ENCODE measurements at regions not wholly inside any gene's neighbourhood (a gene's known extent, or its start where the extent isn't known, plus 50 kb on each side); places are given as distances from the start of the nearest gene placed in this dataset.
"Not testable (repeated sequence)": the region's sequence is repeated elsewhere in the genome, so short reads cannot be mapped to it uniquely, and the experiment has no call there.

- DNase-seq (ENCODE audit: low read depth), result peak; percentile 27
- no peak for TF ChIP-seq CTCF (conservative IDR thresholded peaks at IDR 0.05; ENCODE audit: low read length)
- H3K4me3 ChIP-seq (ENCODE audit: low read length), result no peak overlapping the region
Measured at GRCh38 chrX:67353651-67354370, 190.0 kb upstream of the AR start.

DNA sequence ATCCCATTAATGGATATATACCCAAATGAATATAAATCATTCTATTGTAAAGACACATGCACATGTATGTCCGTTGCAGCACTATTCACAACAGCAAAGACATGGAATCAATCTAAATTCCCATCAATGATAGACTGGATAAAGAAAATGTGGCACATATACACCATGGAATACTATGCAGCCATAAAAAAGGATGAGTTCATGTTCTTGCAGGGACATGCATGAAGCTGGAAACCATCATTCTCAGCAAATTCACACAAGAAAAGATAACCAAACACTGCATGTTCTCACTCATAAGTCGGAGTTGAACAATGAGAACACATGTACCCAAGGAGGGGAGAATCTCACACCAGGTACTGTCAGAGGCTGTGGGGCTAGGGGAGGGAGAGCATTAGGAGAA is 182.6 kb upstream of the AR start:
- not testable (repeated sequence) for DNase-seq (ENCODE audit: low read depth); H3K4me3 ChIP-seq (ENCODE audit: low read length)

DNA sequence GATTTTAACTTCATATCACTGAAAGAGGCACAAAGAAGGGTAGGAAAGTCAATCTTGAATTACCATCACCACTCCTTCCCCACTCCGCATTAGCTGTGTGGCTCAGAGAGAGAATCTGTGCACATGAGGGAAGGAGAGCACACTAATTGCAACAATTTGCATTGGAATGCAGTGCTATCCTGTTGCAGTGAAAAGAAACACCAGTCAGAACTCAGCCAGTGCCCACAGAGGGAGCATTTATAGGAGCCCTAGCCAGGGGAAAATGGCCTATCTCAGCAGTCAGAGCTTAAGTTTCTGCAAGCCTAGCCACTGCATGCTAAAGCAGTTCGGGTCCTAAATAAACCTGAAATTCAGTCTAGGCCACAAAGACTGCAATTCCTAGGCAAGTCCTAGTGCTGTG is 159.4 kb upstream of the AR start:
- no peak for DNase-seq (ENCODE audit: low read depth)
- H3K4me3 ChIP-seq (ENCODE audit: low read length), result no peak overlapping the region
- TF ChIP-seq CTCF (conservative IDR thresholded peaks at IDR 0.05; ENCODE audit: low read length), result no peak

DNA sequence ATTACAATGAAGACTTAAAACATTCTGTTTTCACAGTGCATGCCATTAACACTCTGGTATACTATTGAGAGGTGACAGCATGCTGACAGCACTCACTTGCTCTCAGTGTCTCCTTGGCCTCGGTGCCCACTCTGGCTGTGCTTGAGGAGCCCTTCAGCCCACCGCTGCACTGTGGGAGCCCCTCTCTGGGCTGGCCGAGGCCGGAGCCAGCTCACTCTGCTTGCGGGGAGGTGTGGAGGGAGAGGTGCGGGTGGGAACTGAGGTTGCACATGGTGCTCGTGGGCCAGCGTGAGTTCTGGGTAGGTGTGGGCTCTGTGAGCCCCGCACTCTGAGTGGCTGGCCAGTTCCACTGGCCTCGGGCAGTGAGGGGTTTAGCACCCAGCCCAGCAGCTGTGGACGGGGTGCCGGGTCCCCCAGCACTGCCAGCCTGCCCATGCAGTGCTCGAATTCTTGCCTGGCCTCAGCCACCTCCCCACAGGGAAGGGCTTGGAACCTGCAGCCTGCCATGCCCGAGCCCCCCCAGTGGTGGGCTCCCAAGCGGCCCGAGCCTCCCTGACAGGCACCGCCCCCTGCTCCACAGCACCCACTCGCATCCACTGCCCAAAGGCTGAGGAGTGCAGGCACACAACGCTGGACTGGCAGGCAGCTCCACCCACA is 135.3 kb upstream of the AR start:
- no peak overlapping the region for H3K4me3 ChIP-seq (ENCODE audit: low read length)
- no peak for DNase-seq (ENCODE audit: low read depth)
- TF ChIP-seq CTCF (conservative IDR thresholded peaks at IDR 0.05; ENCODE audit: low read length), result no peak

DNA sequence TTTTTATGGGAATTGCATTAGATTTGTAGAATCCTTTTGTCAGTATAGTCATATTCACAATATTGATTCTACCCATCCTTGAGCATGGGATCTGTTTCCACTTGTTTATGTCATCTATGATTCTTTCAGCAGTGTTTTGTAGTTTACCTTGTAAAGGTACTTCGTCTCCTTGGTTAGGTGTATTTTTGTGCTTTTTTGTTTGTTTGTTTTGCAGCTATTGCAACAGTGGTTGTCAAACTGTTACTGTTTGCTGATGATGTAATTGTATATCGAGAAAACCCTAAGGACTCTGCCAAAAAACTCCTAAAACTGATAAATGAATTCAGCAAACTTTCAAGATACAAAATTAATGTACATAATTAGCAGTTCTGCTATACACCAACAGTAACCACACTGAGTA is 127.9 kb upstream of the AR start:
- TF ChIP-seq CTCF (conservative IDR thresholded peaks at IDR 0.05; ENCODE audit: low read length), result no peak
- no peak for DNase-seq (ENCODE audit: low read depth)
- H3K4me3 ChIP-seq (ENCODE audit: low read length), result no peak overlapping the region

DNA sequence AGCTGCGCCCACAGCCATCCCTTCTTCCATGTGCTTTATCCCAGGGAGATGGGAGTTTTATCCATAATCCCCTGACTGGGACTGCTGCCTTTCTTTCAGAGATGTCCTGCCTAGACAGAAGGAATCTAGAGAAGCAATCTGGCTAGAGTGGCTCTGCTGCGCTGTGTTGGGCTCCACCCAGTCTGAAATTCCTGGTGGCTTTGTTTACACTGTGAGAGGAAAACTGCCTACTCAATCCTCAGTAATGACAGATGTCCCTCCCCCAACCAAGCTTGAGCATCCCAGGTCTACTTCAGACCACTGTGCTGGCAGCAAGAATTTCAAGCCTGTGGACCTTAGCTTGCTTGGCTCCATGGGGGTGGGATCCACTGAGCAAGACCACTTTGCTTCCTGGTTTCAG is 116.9 kb upstream of the AR start:
- TF ChIP-seq CTCF (conservative IDR thresholded peaks at IDR 0.05; ENCODE audit: low read length), result no peak
- no peak for DNase-seq (ENCODE audit: low read depth)
- H3K4me3 ChIP-seq (ENCODE audit: low read length), result no peak overlapping the region

- TF ChIP-seq CTCF (conservative IDR thresholded peaks at IDR 0.05; ENCODE audit: low read length), result no peak
- DNase-seq (ENCODE audit: low read depth), result no peak
- H3K4me3 ChIP-seq (ENCODE audit: low read length), result no peak overlapping the region
Measured at GRCh38 chrX:67435536-67435935, 108.3 kb upstream of the AR start.

Data from AG10803 (cell line).